ENCODE measurements at regions not wholly inside any gene's neighbourhood (a gene's known extent, or its start where the extent isn't known, plus 50 kb on each side); places are given as distances from the start of the nearest gene placed in this dataset.

GRCh38 chr18:1652018-1652417 is 747.3 kb downstream of the ADCYAP1 start:
- no peak for TF ChIP-seq CTCF (IDR thresholded peaks at IDR 0.05)
- no peak for TF ChIP-seq POLR2A (IDR thresholded peaks at IDR 0.05)

All from sigmoid colon (tissue), 3 donors.